Lower lobe of right lung (tissue), 2 donors: ENCODE measurements at regions not wholly inside any gene's neighbourhood (a gene's known extent, or its start where the extent isn't known, plus 50 kb on each side); places are given as distances from the start of the nearest gene placed in this dataset.

ENCODE experiments used
- ATAC-seq, 2 donors: fragments of 200-7000 bp; cut with Tn5 transposase; one replicate each; pipeline ENCODE4 v1.9.1; 2020 to 2022; ENCODE audit warnings: mild to moderate bottlenecking in 2 of 2, moderate library complexity in 2 of 2
- DNase-seq: peaks from one replicate; pipeline ENCODE4 v3.0.0-alpha.2; 2020
- H3K27ac ChIP-seq: fragments of 200-600 bp; one replicate; pipeline ENCODE4 v1.8.0; 2022
- H3K27me3 ChIP-seq: fragments of 200-600 bp; one replicate; pipeline ENCODE4 v1.8.0; 2022; ENCODE audit warnings: low read depth
- H3K36me3 ChIP-seq: fragments of 200-600 bp; one replicate; pipeline ENCODE4 v1.8.0; 2022; ENCODE audit warnings: mild to moderate bottlenecking
- H3K4me1 ChIP-seq: fragments of 200-600 bp; one replicate; pipeline ENCODE4 v1.8.0; 2022
- H3K4me3 ChIP-seq: fragments of 200-600 bp; one replicate; pipeline ENCODE4 v1.8.0; 2022; ENCODE audit warnings: mild to moderate bottlenecking
- H3K9me3 ChIP-seq: fragments of 200-600 bp; one replicate; pipeline ENCODE4 v1.8.0; 2022
- CTCF ChIP-seq: fragments of 200-600 bp; IDR thresholded peaks from one replicate; pipeline ENCODE4 v1.8.0; 2022; ENCODE audit warnings: antibody characterized with exemption, mild to moderate bottlenecking
- intact Hi-C: fragments of 100-400 bp; cut with DNase I; formaldehyde crosslinking; loops from one replicate; pipeline ENCODE4 v1.11.0; 2022
- donor health status: DM: no; HTN: yes; CAD: no; lungs with severe emphysema.

- no peak for TF ChIP-seq CTCF
- Histone ChIP-seq H3K36me3 (no peaks in the 10 kb centered on the region), H3K4me1 (no peaks in the 10 kb centered on the region), H3K4me3 (no peak overlapping the region), H3K27ac (peak overlapping the region; percentile 70), H3K27me3 (no peaks in the 10 kb centered on the region), H3K9me3 (no peaks in the 10 kb centered on the region)
- DNase-seq: no peak
- ATAC-seq: peak; percentile 75
- intact Hi-C loops: no loop called here
Measured at GRCh38 chr11:111019871-111020670, 225.5 kb upstream of the POU2AF2 start.

GRCh38 chr11:111019451-111019850 lies 226.1 kb upstream of the POU2AF2 start:
- TF ChIP-seq CTCF: no peak
- no peaks in the 10 kb centered on the region for H3K27me3 ChIP-seq
- intact Hi-C loops: no loop called here
- DNase-seq (no peak), ATAC-seq (peak; percentile 51 to 64)
- H3K4me1 ChIP-seq: no peaks in the 10 kb centered on the region
- peak overlapping the region; percentile 70 for H3K27ac ChIP-seq
- no peaks in the 10 kb centered on the region for H3K9me3 ChIP-seq
- no peak overlapping the region for H3K4me3 ChIP-seq
- no peaks in the 10 kb centered on the region for H3K36me3 ChIP-seq

GRCh38 chr11:111018566-111018965 lies 227.0 kb upstream of the POU2AF2 start:
- intact Hi-C loops: no loop called here
- Histone ChIP-seq H3K9me3 (no peaks in the 10 kb centered on the region), H3K27me3 (no peaks in the 10 kb centered on the region), H3K36me3 (no peaks in the 10 kb centered on the region), H3K4me3 (no peak overlapping the region), H3K4me1 (no peaks in the 10 kb centered on the region), H3K27ac (no peak overlapping the region)
- DNase-seq (no peak), ATAC-seq (peak; percentile 64 to 68)
- no peak for TF ChIP-seq CTCF

- Histone ChIP-seq H3K9me3 (no peaks in the 10 kb centered on the region), H3K36me3 (no peaks in the 10 kb centered on the region), H3K27ac (no peak overlapping the region), H3K4me1 (no peaks in the 10 kb centered on the region), H3K27me3 (no peaks in the 10 kb centered on the region), H3K4me3 (no peak overlapping the region)
- TF ChIP-seq CTCF: no peak
- DNase-seq (no peak), ATAC-seq (no peak)
- intact Hi-C loops: no loop called here
Measured at GRCh38 chr11:111012491-111012890, 233.0 kb upstream of the POU2AF2 start.

GRCh38 chr11:111011275-111011594 lies 234.3 kb upstream of the POU2AF2 start:
- no peak for TF ChIP-seq CTCF
- H3K9me3 ChIP-seq: no peaks in the 10 kb centered on the region
- no peak overlapping the region for H3K27ac ChIP-seq
- ATAC-seq: no peak
- no peaks in the 10 kb centered on the region for H3K4me1 ChIP-seq
- no peaks in the 10 kb centered on the region for H3K36me3 ChIP-seq
- H3K27me3 ChIP-seq: no peaks in the 10 kb centered on the region
- no peak for DNase-seq
- intact Hi-C loops: no loop called here
- no peak overlapping the region for H3K4me3 ChIP-seq
